Osteocyte (in vitro differentiated cells): ENCODE measurements at regions not wholly inside any gene's neighbourhood (a gene's known extent, or its start where the extent isn't known, plus 50 kb on each side); places are given as distances from the start of the nearest gene placed in this dataset.

Source experiments
- DNase-seq: peaks from one replicate; pipeline ENCODE4 v3.0.0; 2021; ENCODE audit warnings: mixed read lengths; ENCODE audit not compliant: unreplicated experiment; ENCODE audit errors: extremely low spot score
- H3K27ac Mint-ChIP-seq: one replicate; pipeline ENCODE4 v1.8.0; 2021; ENCODE audit warnings: mild to moderate bottlenecking, mixed read lengths; ENCODE audit not compliant: unreplicated experiment
- H3K27me3 Mint-ChIP-seq: one replicate; pipeline ENCODE4 v1.8.0; 2021; ENCODE audit warnings: mixed read lengths; ENCODE audit not compliant: unreplicated experiment
- H3K36me3 Mint-ChIP-seq: one replicate; pipeline ENCODE4 v1.8.0; 2021; ENCODE audit warnings: mixed read lengths; ENCODE audit not compliant: unreplicated experiment
- H3K4me1 Mint-ChIP-seq: one replicate; pipeline ENCODE4 v1.8.0; 2021; ENCODE audit warnings: mixed read lengths; ENCODE audit not compliant: unreplicated experiment
- H3K4me3 Mint-ChIP-seq: one replicate; pipeline ENCODE4 v1.8.0; 2021; ENCODE audit warnings: mild to moderate bottlenecking, moderate library complexity, mixed read lengths; ENCODE audit not compliant: unreplicated experiment
- H3K9me3 Mint-ChIP-seq: one replicate; pipeline ENCODE4 v1.8.0; 2021; ENCODE audit warnings: mixed read lengths; ENCODE audit not compliant: unreplicated experiment
- TF ChIP-seq, protein P1 (sequence below): fragments of 200-600 bp; sonication (generic); IDR thresholded peaks from 2 replicates; pipeline ENCODE4 v1.5.0; 2021; ENCODE audit warnings: antibody characterized with exemption, mild to moderate bottlenecking, moderate library complexity

GRCh38 chr4:19178835-19179234 is 1072.9 kb upstream of the SLIT2 start:
- no peaks in the 10 kb centered on the region for H3K36me3 Mint-ChIP-seq
- H3K4me3 Mint-ChIP-seq = no peak overlapping the region
- H3K27ac Mint-ChIP-seq = no peak overlapping the region
- no peak for DNase-seq
- H3K27me3 Mint-ChIP-seq = peaks cover 4% of the 10 kb centered on the region
- H3K9me3 Mint-ChIP-seq = no peaks in the 10 kb centered on the region
- H3K4me1 Mint-ChIP-seq = no peaks in the 10 kb centered on the region
- TF ChIP-seq, protein P1, sequence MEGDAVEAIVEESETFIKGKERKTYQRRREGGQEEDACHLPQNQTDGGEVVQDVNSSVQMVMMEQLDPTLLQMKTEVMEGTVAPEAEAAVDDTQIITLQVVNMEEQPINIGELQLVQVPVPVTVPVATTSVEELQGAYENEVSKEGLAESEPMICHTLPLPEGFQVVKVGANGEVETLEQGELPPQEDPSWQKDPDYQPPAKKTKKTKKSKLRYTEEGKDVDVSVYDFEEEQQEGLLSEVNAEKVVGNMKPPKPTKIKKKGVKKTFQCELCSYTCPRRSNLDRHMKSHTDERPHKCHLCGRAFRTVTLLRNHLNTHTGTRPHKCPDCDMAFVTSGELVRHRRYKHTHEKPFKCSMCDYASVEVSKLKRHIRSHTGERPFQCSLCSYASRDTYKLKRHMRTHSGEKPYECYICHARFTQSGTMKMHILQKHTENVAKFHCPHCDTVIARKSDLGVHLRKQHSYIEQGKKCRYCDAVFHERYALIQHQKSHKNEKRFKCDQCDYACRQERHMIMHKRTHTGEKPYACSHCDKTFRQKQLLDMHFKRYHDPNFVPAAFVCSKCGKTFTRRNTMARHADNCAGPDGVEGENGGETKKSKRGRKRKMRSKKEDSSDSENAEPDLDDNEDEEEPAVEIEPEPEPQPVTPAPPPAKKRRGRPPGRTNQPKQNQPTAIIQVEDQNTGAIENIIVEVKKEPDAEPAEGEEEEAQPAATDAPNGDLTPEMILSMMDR = no peak

DNA sequence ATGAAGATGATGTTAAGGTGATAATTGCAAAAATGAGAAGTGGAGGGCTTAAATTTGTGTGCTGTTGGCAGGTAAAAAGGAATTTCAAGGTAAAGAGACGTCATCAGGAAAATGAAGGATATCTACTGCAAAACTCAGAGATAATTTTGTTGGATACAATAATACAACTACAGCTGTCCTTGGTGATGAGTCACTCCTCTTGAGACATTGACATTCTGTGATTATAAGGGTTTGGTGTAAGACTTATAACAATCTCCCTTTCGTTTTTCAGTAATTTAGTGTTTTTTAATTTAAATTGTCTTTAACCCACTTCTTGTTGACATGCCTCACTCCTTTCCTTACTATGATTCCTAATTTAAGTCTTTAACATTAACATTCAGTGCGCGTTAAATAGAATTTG is 1074.1 kb upstream of the SLIT2 start:
- no peaks in the 10 kb centered on the region for H3K4me1 Mint-ChIP-seq
- TF ChIP-seq, protein P1 = no peak
- H3K4me3 Mint-ChIP-seq = no peak overlapping the region
- H3K9me3 Mint-ChIP-seq = no peaks in the 10 kb centered on the region
- no peaks in the 10 kb centered on the region for H3K36me3 Mint-ChIP-seq
- H3K27me3 Mint-ChIP-seq = peaks cover 4% of the 10 kb centered on the region
- DNase-seq = no peak
- no peak overlapping the region for H3K27ac Mint-ChIP-seq

DNA sequence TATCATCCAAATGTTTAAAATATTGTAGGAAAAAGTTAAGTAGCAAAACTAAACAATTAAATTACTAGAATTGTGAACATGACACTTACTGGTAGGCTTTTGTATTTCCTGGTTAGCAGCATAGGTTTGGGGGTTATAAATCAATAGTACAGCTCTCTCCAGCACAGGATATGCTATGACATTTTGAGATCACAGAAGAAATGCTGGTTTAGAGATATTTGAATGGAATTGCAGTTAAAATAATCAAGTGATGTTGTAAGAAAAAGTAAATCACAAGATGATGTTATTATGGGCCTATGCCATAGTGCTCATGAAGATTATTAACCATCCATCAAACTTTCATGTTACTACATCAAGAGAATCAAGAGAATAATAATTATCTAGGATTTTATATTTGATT is 1079.9 kb upstream of the SLIT2 start:
- no peaks in the 10 kb centered on the region for H3K9me3 Mint-ChIP-seq
- H3K27me3 Mint-ChIP-seq = no peaks in the 10 kb centered on the region
- DNase-seq = no peak
- TF ChIP-seq, protein P1 = no peak
- H3K4me3 Mint-ChIP-seq = no peak overlapping the region
- H3K4me1 Mint-ChIP-seq = no peaks in the 10 kb centered on the region
- no peak overlapping the region for H3K27ac Mint-ChIP-seq
- no peaks in the 10 kb centered on the region for H3K36me3 Mint-ChIP-seq

DNA sequence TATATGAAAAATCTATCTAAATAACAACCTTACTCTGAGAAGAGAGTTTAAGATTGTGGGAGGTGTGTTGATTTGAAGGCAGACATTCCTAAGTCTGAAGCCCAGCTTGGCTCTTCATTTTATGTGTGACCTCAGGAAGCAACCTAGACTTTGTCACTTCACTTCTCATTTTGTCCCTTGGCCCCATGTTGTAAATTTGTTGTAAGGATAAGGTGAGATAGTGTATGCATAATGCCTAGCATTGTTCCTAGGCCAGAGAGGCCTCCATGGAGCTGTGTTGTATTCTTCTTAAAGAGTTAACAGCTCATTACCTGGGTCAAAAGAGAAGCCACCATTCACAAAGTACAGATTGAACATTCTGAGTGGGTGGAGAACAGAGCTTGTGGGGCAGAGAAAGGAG is 1084.4 kb upstream of the SLIT2 start:
- DNase-seq = no peak
- no peaks in the 10 kb centered on the region for H3K4me1 Mint-ChIP-seq
- peaks cover 2% of the 10 kb centered on the region for H3K27me3 Mint-ChIP-seq
- H3K36me3 Mint-ChIP-seq = no peaks in the 10 kb centered on the region
- no peak overlapping the region for H3K4me3 Mint-ChIP-seq
- no peak overlapping the region for H3K27ac Mint-ChIP-seq
- TF ChIP-seq, protein P1 = no peak
- no peaks in the 10 kb centered on the region for H3K9me3 Mint-ChIP-seq

- no peak for DNase-seq
- no peaks in the 10 kb centered on the region for H3K36me3 Mint-ChIP-seq
- H3K9me3 Mint-ChIP-seq = no peaks in the 10 kb centered on the region
- no peak overlapping the region for H3K27ac Mint-ChIP-seq
- H3K27me3 Mint-ChIP-seq = peaks cover 14% of the 10 kb centered on the region
- H3K4me3 Mint-ChIP-seq = no peak overlapping the region
- H3K4me1 Mint-ChIP-seq = no peaks in the 10 kb centered on the region
- TF ChIP-seq, protein P1 = no peak
Measured at GRCh38 chr4:19164334-19164733, 1087.4 kb upstream of the SLIT2 start.
